Fibroblast of villous mesenchyme (primary cell): ENCODE measurements at regions not wholly inside any gene's neighbourhood (a gene's known extent, or its start where the extent isn't known, plus 50 kb on each side); places are given as distances from the start of the nearest gene placed in this dataset.
A peak's percentile ranks its signal among the peaks of the same experiment; 100 is the strongest.

Experiments
- DNase-seq: peaks from one replicate; pipeline ENCODE4 v3.0.0-alpha.2; 2010; ENCODE audit warnings: low read depth
- H3K4me3 ChIP-seq: 2 replicates; pipeline ENCODE4 v1.5.1; 2011; ENCODE audit warnings: low read depth, mild to moderate bottlenecking, low read length
- TF ChIP-seq, protein P1 (sequence below): IDR thresholded peaks from 2 replicates; pipeline ENCODE4 v1.5.1; 2012; ENCODE audit warnings: low read depth, mild to moderate bottlenecking, low read length; ENCODE audit not compliant: insufficient read depth

DNA sequence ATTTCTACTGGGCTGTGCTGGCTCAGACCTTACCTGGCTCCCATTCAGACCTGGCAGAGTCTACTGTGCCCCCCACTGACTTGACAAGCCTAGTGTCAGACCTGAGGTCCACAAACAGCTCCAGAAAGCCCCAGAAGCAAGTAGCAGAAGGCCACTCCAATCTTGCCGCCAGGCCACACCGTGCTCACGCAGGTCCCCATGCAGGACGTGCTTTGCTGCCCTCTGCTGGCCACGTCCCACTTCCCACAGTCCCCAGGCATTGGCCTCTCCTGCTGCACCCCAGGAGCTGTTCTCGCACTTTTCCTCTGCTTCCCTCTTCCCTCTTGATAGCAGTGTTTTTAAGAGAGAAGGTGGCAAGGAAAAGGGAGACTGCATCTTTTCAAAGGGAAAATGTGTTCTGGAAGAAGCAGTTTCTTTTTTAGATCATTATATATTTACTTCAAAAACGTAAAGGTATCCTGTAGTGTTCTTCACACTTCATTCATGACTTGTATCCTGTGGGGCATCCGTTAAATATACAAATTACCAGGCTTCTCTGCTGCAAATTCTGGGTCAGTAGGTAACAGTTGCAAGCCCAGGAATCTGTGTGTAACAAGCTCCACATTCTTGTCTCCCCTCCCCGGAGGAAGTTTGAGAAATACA is 81.4 kb upstream of the PAPOLG start:
- peak; percentile 59 for DNase-seq
- TF ChIP-seq, protein P1, sequence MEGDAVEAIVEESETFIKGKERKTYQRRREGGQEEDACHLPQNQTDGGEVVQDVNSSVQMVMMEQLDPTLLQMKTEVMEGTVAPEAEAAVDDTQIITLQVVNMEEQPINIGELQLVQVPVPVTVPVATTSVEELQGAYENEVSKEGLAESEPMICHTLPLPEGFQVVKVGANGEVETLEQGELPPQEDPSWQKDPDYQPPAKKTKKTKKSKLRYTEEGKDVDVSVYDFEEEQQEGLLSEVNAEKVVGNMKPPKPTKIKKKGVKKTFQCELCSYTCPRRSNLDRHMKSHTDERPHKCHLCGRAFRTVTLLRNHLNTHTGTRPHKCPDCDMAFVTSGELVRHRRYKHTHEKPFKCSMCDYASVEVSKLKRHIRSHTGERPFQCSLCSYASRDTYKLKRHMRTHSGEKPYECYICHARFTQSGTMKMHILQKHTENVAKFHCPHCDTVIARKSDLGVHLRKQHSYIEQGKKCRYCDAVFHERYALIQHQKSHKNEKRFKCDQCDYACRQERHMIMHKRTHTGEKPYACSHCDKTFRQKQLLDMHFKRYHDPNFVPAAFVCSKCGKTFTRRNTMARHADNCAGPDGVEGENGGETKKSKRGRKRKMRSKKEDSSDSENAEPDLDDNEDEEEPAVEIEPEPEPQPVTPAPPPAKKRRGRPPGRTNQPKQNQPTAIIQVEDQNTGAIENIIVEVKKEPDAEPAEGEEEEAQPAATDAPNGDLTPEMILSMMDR, result peak; percentile 88
- H3K4me3 ChIP-seq, result no peak overlapping the region

GRCh38 chr2:60675301-60675700 is 80.8 kb upstream of the PAPOLG start:
- no peak for DNase-seq
- H3K4me3 ChIP-seq, result no peak overlapping the region
- TF ChIP-seq, protein P1, result no peak

GRCh38 chr2:60676706-60677330 is 79.2 kb upstream of the PAPOLG start:
- H3K4me3 ChIP-seq, result no peak overlapping the region
- no peak for DNase-seq

GRCh38 chr2:60677356-60677755 is 78.7 kb upstream of the PAPOLG start:
- TF ChIP-seq, protein P1, result no peak
- no peak for DNase-seq
- H3K4me3 ChIP-seq, result no peak overlapping the region

More at GRCh38 chr2:60676706-60677330, 79.2 kb upstream of the PAPOLG start:
- TF ChIP-seq, protein P1, result no peak

GRCh38 chr2:60678551-60678950 is 77.5 kb upstream of the PAPOLG start:
- TF ChIP-seq, protein P1, result no peak
- no peak for DNase-seq
- H3K4me3 ChIP-seq, result no peak overlapping the region

DNA sequence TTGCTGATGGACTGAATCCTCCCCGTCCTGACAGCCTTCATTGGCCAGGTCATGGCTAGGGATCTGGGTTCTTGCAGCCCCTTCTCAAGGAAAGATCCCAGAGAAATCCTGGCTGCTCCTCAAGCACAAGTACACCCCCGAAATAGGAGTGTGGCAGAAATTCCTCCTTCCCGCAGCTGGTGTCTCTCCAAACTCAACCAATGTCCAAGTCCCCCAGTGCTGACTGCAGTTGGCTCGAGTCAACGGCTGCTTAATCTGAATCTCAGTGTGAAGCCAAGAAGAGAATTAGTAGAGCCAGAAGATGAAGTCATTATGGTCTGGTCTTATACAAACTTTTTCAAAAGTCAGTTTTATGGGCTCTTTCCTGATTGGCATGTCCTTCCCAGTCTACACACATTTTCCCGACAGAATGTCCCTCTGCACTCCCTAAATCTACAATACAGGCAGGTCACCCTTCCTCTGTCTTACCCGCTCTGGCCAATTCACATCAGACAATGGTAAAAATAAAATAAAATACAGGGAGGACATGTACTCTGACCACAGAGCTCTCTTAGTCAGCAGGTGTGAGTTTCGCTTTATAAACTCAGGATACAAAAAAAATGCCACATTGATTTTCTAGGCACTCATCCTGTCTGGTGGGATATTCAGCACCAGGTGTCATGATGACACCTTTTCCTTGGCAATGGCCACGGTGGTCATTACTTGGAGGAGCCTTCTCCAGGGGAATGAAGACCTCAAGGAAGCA is 76.9 kb upstream of the PAPOLG start:
- TF ChIP-seq, protein P1, result no peak
- DNase-seq, result no peak
- H3K4me3 ChIP-seq, result no peak overlapping the region
